ENCODE measurements at regions not wholly inside any gene's neighbourhood (a gene's known extent, or its start where the extent isn't known, plus 50 kb on each side); places are given as distances from the start of the nearest gene placed in this dataset.

- TF ChIP-seq CTCF (IDR thresholded peaks at IDR 0.05) (no peak), EZH2 (IDR thresholded peaks at IDR 0.05; ENCODE audit: borderline replicate concordance, insufficient read depth, low read depth, low read length, poor library complexity, severe bottlenecking) (no peak)
Measured at GRCh38 chr6:71651636-71652035, 234.7 kb upstream of the RIMS1 start.
